Endothelial cell (in vitro differentiated cells): ENCODE measurements at regions not wholly inside any gene's neighbourhood (a gene's known extent, or its start where the extent isn't known, plus 50 kb on each side); places are given as distances from the start of the nearest gene placed in this dataset.

Source experiments
- DNase-seq: peaks from one replicate; pipeline ENCODE4 v3.0.0; 2021; ENCODE audit warnings: low spot score
- H3K27ac Mint-ChIP-seq: one replicate; pipeline ENCODE4 v1.8.0; 2021; ENCODE audit warnings: mixed read lengths, inconsistent platforms; ENCODE audit not compliant: unreplicated experiment
- H3K27me3 Mint-ChIP-seq: one replicate; pipeline ENCODE4 v1.8.0; 2021; ENCODE audit warnings: mild to moderate bottlenecking, moderate library complexity, mixed read lengths, inconsistent platforms; ENCODE audit not compliant: unreplicated experiment
- H3K36me3 Mint-ChIP-seq: one replicate; pipeline ENCODE4 v1.8.0; 2021; ENCODE audit warnings: mild to moderate bottlenecking, low read depth, mixed read lengths, inconsistent platforms; ENCODE audit not compliant: unreplicated experiment
- H3K4me1 Mint-ChIP-seq: one replicate; pipeline ENCODE4 v1.8.0; 2021; ENCODE audit warnings: mild to moderate bottlenecking, mixed read lengths, inconsistent platforms; ENCODE audit not compliant: unreplicated experiment
- H3K4me3 Mint-ChIP-seq: one replicate; pipeline ENCODE4 v1.8.0; 2021; ENCODE audit warnings: mild to moderate bottlenecking, mixed read lengths, inconsistent platforms; ENCODE audit not compliant: unreplicated experiment
- H3K9me3 Mint-ChIP-seq: one replicate; pipeline ENCODE4 v1.8.0; 2021; ENCODE audit warnings: mixed read lengths, inconsistent platforms; ENCODE audit not compliant: unreplicated experiment
- CTCF ChIP-seq: fragments of 200-600 bp; sonication (generic); IDR thresholded peaks from one replicate; pipeline ENCODE4 v1.5.0; 2021; ENCODE audit warnings: antibody characterized with exemption; ENCODE audit not compliant: unreplicated experiment

- H3K4me1 Mint-ChIP-seq: peaks cover 63% of the 10 kb centered on the region
- DNase-seq: no peak
These were observed 138.7 kb downstream of the TDRD15 start for GRCh38 chr2:21262426-21262940.

GRCh38 chr2:21263622-21264021, 139.9 kb downstream of the TDRD15 start:
- Mint-ChIP-seq H3K27me3 (peaks cover 11% of the 10 kb centered on the region), H3K36me3 (peaks cover 11% of the 10 kb centered on the region), H3K4me3 (no peak overlapping the region), H3K9me3 (no peaks in the 10 kb centered on the region), H3K27ac (no peak overlapping the region), H3K4me1 (peaks cover 60% of the 10 kb centered on the region)
- no peak for TF ChIP-seq CTCF
- DNase-seq: no peak

More at GRCh38 chr2:21262426-21262940, 138.7 kb downstream of the TDRD15 start:
- peak overlapping the region; percentile 7 for H3K27ac Mint-ChIP-seq
- peaks cover 10% of the 10 kb centered on the region for H3K36me3 Mint-ChIP-seq
- peaks cover 10% of the 10 kb centered on the region for H3K27me3 Mint-ChIP-seq
- no peak for TF ChIP-seq CTCF
- no peak overlapping the region for H3K4me3 Mint-ChIP-seq
- H3K9me3 Mint-ChIP-seq: no peaks in the 10 kb centered on the region

- Mint-ChIP-seq H3K4me3 (no peak overlapping the region), H3K36me3 (peaks cover 11% of the 10 kb centered on the region), H3K9me3 (no peaks in the 10 kb centered on the region), H3K4me1 (peaks cover 39% of the 10 kb centered on the region), H3K27me3 (peaks cover 9% of the 10 kb centered on the region), H3K27ac (no peak overlapping the region)
- no peak for TF ChIP-seq CTCF
- DNase-seq: no peak
These were observed 142.0 kb downstream of the TDRD15 start for GRCh38 chr2:21265752-21266151.

GRCh38 chr2:21267232-21267835, 143.6 kb downstream of the TDRD15 start:
- Mint-ChIP-seq H3K27me3 (peaks cover 7% of the 10 kb centered on the region), H3K4me1 (peaks cover 27% of the 10 kb centered on the region), H3K27ac (no peak overlapping the region), H3K4me3 (no peak overlapping the region), H3K9me3 (no peaks in the 10 kb centered on the region), H3K36me3 (peaks cover 8% of the 10 kb centered on the region)
- no peak for TF ChIP-seq CTCF
- DNase-seq: no peak

- Mint-ChIP-seq H3K27ac (no peak overlapping the region), H3K27me3 (peaks cover 7% of the 10 kb centered on the region), H3K4me3 (no peak overlapping the region), H3K4me1 (peaks cover 19% of the 10 kb centered on the region), H3K36me3 (peaks cover 8% of the 10 kb centered on the region), H3K9me3 (no peaks in the 10 kb centered on the region)
- no peak for DNase-seq
- TF ChIP-seq CTCF: no peak
These were observed 144.6 kb downstream of the TDRD15 start for GRCh38 chr2:21268197-21268877.
